GM18502 (cell line): ENCODE measurements at regions not wholly inside any gene's neighbourhood (a gene's known extent, or its start where the extent isn't known, plus 50 kb on each side); places are given as distances from the start of the nearest gene placed in this dataset.

Experiments
- ATAC-seq: cut with Tn5 transposase; IDR thresholded peaks from one replicate; pipeline ENCODE4 v1.9.1; 2021; ENCODE audit warnings: mild to moderate bottlenecking; ENCODE audit not compliant: unreplicated experiment, poor library complexity

GRCh38 chr4:20504146-20504545 is 196.1 kb upstream of the PACRGL start:
- ATAC-seq = no peak

- no peak for ATAC-seq
These were observed 194.3 kb upstream of the PACRGL start for GRCh38 chr4:20505927-20506326.

- no peak for ATAC-seq
These were observed 193.4 kb upstream of the PACRGL start for GRCh38 chr4:20506827-20507226.

- ATAC-seq = no peak
These were observed 190.9 kb upstream of the PACRGL start for GRCh38 chr4:20509315-20509714.

- ATAC-seq = no peak
These were observed 188.0 kb upstream of the PACRGL start for GRCh38 chr4:20512033-20512792.

- no peak for ATAC-seq
These were observed 187.3 kb upstream of the PACRGL start for GRCh38 chr4:20512985-20513384.

- ATAC-seq = no peak
These were observed 179.4 kb upstream of the PACRGL start for GRCh38 chr4:20520901-20521300.

GRCh38 chr4:20528508-20528907 is 171.8 kb upstream of the PACRGL start:
- no peak for ATAC-seq

GRCh38 chr4:20529691-20530090 is 170.6 kb upstream of the PACRGL start:
- ATAC-seq = no peak

GRCh38 chr4:20532116-20532790 is 168.0 kb upstream of the PACRGL start:
- ATAC-seq = no peak

- ATAC-seq = no peak
These were observed 167.1 kb upstream of the PACRGL start for GRCh38 chr4:20532871-20533870.

GRCh38 chr4:20538905-20539304 is 161.4 kb upstream of the PACRGL start:
- no peak for ATAC-seq

GRCh38 chr4:20543131-20543530 is 157.1 kb upstream of the PACRGL start:
- ATAC-seq = no peak

- no peak for ATAC-seq
These were observed 155.6 kb upstream of the PACRGL start for GRCh38 chr4:20544645-20545044.

GRCh38 chr4:20552004-20552403 is 148.3 kb upstream of the PACRGL start:
- ATAC-seq = no peak

GRCh38 chr4:20554134-20554533 is 146.1 kb upstream of the PACRGL start:
- ATAC-seq = no peak

GRCh38 chr4:20565075-20565721 is 135.1 kb upstream of the PACRGL start:
- ATAC-seq = no peak

- no peak for ATAC-seq
These were observed 129.1 kb upstream of the PACRGL start for GRCh38 chr4:20570981-20571715.

- ATAC-seq = no peak
These were observed 127.3 kb upstream of the PACRGL start for GRCh38 chr4:20572976-20573375.

- ATAC-seq = no peak
These were observed 125.3 kb upstream of the PACRGL start for GRCh38 chr4:20574986-20575385.
